HCT116 (cell line): ENCODE measurements at regions not wholly inside any gene's neighbourhood (a gene's known extent, or its start where the extent isn't known, plus 50 kb on each side); places are given as distances from the start of the nearest gene placed in this dataset.

Source experiments
- ATAC-seq: fragments of 200-7000 bp; cut with Tn5 transposase; 2 replicates; pipeline ENCODE4 v1.9.1; 2020; ENCODE audit warnings: mild to moderate bottlenecking, moderate library complexity
- BruUV-seq: library from RNA; stranded (reverse); fragments of 400-500 nt; replicated peaks from 2 replicates; lab custom pipeline; 2021; lab: Mats Ljungman, UMichigan
- CTCF ChIA-PET: fragments of 300-600 bp; sonication (Branson Sonifier 250); formaldehyde crosslinking; loops from one replicate; lab custom pipeline; 2021; ENCODE audit warnings: antibody characterized with exemption; lab: Charles Lee
- POLR2A ChIA-PET: fragments of 300-600, 350-600 bp; sonication (Branson Sonifier 250); formaldehyde crosslinking; loops from one replicate; lab custom pipeline; 2021; ENCODE audit warnings: antibody characterized with exemption; lab: Charles Lee
- RAD21 ChIA-PET, 2 experiments: fragments of 300-600 bp; sonication (Branson Sonifier 250); formaldehyde crosslinking; loops; one replicate each; lab custom pipeline; 2023; ENCODE audit warnings: low total read pairs in 2 of 2; ENCODE audit not compliant: uncharacterized antibody in 2 of 2, unreplicated experiment in 2 of 2, low non-redundant PET in 1 of 2; lab: Charles Lee
- DNase-seq: peaks from one replicate; pipeline ENCODE4 v3.0.0-alpha.2; 2010; ENCODE audit warnings: low read depth, low spot score
- H2AFZ ChIP-seq: fragments of 200-600 bp; shearing (Covaris generic), sonication (generic); 2 replicates; pipeline ENCODE4 v1.6.1; 2017; ENCODE audit warnings: low read depth, mixed run types, mixed read lengths, antibody characterized with exemption, low read length; ENCODE audit not compliant: poor library complexity, severe bottlenecking
- H3K27ac ChIP-seq: 2 replicates; pipeline ENCODE4 v1.5.1; 2012; ENCODE audit warnings: low read depth, low read length
- H3K27me3 ChIP-seq: fragments of 200-600 bp; sonication (generic); 2 replicates; pipeline ENCODE4 v1.6.1; 2016; ENCODE audit warnings: mixed run types, low read length, mixed read lengths; ENCODE audit not compliant: insufficient read depth
- H3K36me3 ChIP-seq, 2 experiments: fragments of 200-500 bp in 1 of 2; fragments of 200-600 bp in 1 of 2; sonication (Bioruptor generic) in 1 of 2; sonication (generic) in 1 of 2; 2 replicates each; pipeline versions ENCODE4 v1.5.1 to v1.6.1; 2014 to 2016; ENCODE audit warnings: low read length in 2 of 2, inconsistent platforms in 1 of 2, mixed read lengths in 1 of 2, mixed run types in 1 of 2; ENCODE audit not compliant: insufficient read depth in 2 of 2, control insufficient read depth in 1 of 2
- H3K4me1 ChIP-seq, 2 experiments: fragments of 200-600 bp in 1 of 2; sonication (generic) in 1 of 2; 2 replicates each; pipeline versions ENCODE4 v1.5.1 to v1.6.1; 2012 to 2017; ENCODE audit warnings: low read length in 2 of 2, inconsistent platforms in 1 of 2, mild to moderate bottlenecking in 1 of 2, mixed read lengths in 1 of 2, mixed run types in 1 of 2, moderate library complexity in 1 of 2; ENCODE audit not compliant: insufficient read depth in 2 of 2, control insufficient read depth in 1 of 2
- H3K4me2 ChIP-seq: fragments of 200-600 bp; sonication (generic); 2 replicates; pipeline ENCODE4 v1.6.1; 2017; ENCODE audit warnings: mixed run types, low read length, mixed read lengths
- H3K4me3 ChIP-seq, 2 experiments: fragments of 200-600 bp in 1 of 2; sonication (generic) in 1 of 2; replicated peaks in 1 of 2; 2 replicates each; pipeline ENCODE4 v1.5.1; 2011 to 2016; ENCODE audit warnings: low read length in 2 of 2, control low read depth in 1 of 2, low read depth in 1 of 2, mild to moderate bottlenecking in 1 of 2, mixed read lengths in 1 of 2, mixed run types in 1 of 2
- H3K79me2 ChIP-seq: fragments of 200-600 bp; sonication (generic); 2 replicates; pipeline ENCODE4 v1.6.1; 2017; ENCODE audit warnings: mild to moderate bottlenecking, mixed run types, low read length, moderate library complexity, mixed read lengths; ENCODE audit not compliant: insufficient read depth
- H3K9ac ChIP-seq: fragments of 200-600 bp; sonication (generic); 2 replicates; pipeline ENCODE4 v1.6.1; 2016; ENCODE audit warnings: low read length, mixed read lengths
- H3K9me2 ChIP-seq: fragments of 200-600 bp; sonication (generic), shearing (Covaris generic); 2 replicates; pipeline ENCODE4 v1.6.1; 2017; ENCODE audit warnings: mixed run types, mild to moderate bottlenecking, moderate library complexity; ENCODE audit not compliant: insufficient read depth
- H3K9me3 ChIP-seq, 2 experiments: fragments of 200-500 bp in 1 of 2; fragments of 200-600 bp in 1 of 2; sonication (Bioruptor generic) in 1 of 2; sonication (generic) in 1 of 2; 2 replicates each; pipeline ENCODE4 v1.6.1; 2014 to 2017; ENCODE audit warnings: low read length in 2 of 2, mixed read lengths in 2 of 2, inconsistent platforms in 1 of 2, low read depth in 1 of 2, mild to moderate bottlenecking in 1 of 2, mixed run types in 1 of 2, moderate library complexity in 1 of 2; ENCODE audit not compliant: control insufficient read depth in 1 of 2, insufficient read depth in 1 of 2
- H4K20me1 ChIP-seq: fragments of 200-600 bp; sonication (generic), shearing (Covaris generic); 2 replicates; pipeline ENCODE4 v1.6.1; 2017; ENCODE audit warnings: mixed run types, mild to moderate bottlenecking, moderate library complexity; ENCODE audit not compliant: insufficient read depth
- CEBPB ChIP-seq: IDR thresholded peaks from 2 replicates; pipeline ENCODE4 v1.6.1; 2012; ENCODE audit warnings: low read depth
- EGR1 ChIP-seq: IDR thresholded peaks from 2 replicates; pipeline ENCODE4 v1.6.1; 2012; ENCODE audit warnings: low read depth
- EZH2 ChIP-seq: fragments of 200-600 bp; sonication (generic); IDR thresholded peaks from 2 replicates; pipeline ENCODE4 v1.6.1; 2017; ENCODE audit warnings: antibody characterized with exemption, mixed run types
- FOSL1 ChIP-seq: IDR thresholded peaks from 2 replicates; pipeline ENCODE4 v1.6.1; 2012; ENCODE audit warnings: low read depth
- POLR2A ChIP-seq: IDR thresholded peaks from 2 replicates; pipeline ENCODE4 v1.7.0; 2011; ENCODE audit warnings: borderline replicate concordance; ENCODE audit not compliant: insufficient read depth, insufficient read length; ENCODE audit errors: extremely low read depth
- POLR2AphosphoS5 ChIP-seq: IDR thresholded peaks from 2 replicates; pipeline ENCODE4 v1.6.1; 2011; ENCODE audit warnings: mild to moderate bottlenecking, low read depth, low read length, moderate library complexity
- RAD21 ChIP-seq: IDR thresholded peaks from 2 replicates; pipeline ENCODE4 v1.6.1; 2012; ENCODE audit warnings: low read depth, mild to moderate bottlenecking
- SRF ChIP-seq: IDR thresholded peaks from 2 replicates; pipeline ENCODE4 v1.6.1; 2012; ENCODE audit warnings: low read depth
- YY1 ChIP-seq: IDR thresholded peaks from 2 replicates; pipeline ENCODE4 v1.6.1; 2011; ENCODE audit warnings: low read length, low read depth, moderate library complexity, mild to moderate bottlenecking; ENCODE audit not compliant: insufficient replicate concordance; ENCODE audit errors: extremely low read depth
- ZFX ChIP-seq: fragments of 450-650 bp; IDR thresholded peaks from 2 replicates; pipeline ENCODE4 v1.6.1; 2017
- intact Hi-C: fragments of 100-400 bp; cut with micrococcal nuclease; formaldehyde crosslinking; loops from 2 replicates; pipeline ENCODE4 v1.10.0; 2022
- TF ChIP-seq, protein P1 (sequence below): IDR thresholded peaks from 2 replicates; pipeline ENCODE4 v1.6.1; 2011; ENCODE audit warnings: mild to moderate bottlenecking, low read length, moderate library complexity; ENCODE audit not compliant: insufficient replicate concordance; ENCODE audit errors: extremely low read depth
- TF ChIP-seq, protein P2 (sequence below): IDR thresholded peaks from 2 replicates; pipeline ENCODE4 v1.6.1; 2012

DNA sequence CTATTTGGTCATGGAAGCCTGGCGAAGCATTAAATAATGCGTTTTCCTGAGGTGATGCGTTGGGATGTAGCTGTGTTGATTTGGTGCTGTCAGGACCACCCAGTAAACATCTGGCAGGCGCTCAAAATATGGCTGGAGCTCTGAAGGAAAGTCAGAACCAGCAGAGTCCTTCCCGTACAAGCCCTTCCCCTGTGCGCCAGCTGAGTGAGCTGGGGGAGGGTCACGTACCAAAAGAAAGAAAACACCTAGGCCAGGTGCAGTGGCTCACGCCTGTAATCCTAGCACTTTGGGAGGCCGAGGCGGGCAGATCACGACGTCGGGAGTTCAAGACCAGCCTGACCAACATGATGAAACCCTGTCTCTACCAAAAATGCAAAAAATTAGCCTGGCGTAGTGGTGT, 55.6 kb upstream of the CECR2 start:
- H3K27me3 ChIP-seq: no peaks in the 10 kb centered on the region
- no peak for TF ChIP-seq POLR2AphosphoS5
- no peak for TF ChIP-seq YY1
- TF ChIP-seq, protein P1, sequence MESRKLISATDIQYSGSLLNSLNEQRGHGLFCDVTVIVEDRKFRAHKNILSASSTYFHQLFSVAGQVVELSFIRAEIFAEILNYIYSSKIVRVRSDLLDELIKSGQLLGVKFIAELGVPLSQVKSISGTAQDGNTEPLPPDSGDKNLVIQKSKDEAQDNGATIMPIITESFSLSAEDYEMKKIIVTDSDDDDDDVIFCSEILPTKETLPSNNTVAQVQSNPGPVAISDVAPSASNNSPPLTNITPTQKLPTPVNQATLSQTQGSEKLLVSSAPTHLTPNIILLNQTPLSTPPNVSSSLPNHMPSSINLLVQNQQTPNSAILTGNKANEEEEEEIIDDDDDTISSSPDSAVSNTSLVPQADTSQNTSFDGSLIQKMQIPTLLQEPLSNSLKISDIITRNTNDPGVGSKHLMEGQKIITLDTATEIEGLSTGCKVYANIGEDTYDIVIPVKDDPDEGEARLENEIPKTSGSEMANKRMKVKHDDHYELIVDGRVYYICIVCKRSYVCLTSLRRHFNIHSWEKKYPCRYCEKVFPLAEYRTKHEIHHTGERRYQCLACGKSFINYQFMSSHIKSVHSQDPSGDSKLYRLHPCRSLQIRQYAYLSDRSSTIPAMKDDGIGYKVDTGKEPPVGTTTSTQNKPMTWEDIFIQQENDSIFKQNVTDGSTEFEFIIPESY: no peak
- TF ChIP-seq POLR2A: no peak
- TF ChIP-seq ZFX: no peak
- TF ChIP-seq FOSL1: no peak
- TF ChIP-seq SRF: no peak
- no peak for TF ChIP-seq CEBPB
- no peak for TF ChIP-seq EGR1
- TF ChIP-seq, protein P2, sequence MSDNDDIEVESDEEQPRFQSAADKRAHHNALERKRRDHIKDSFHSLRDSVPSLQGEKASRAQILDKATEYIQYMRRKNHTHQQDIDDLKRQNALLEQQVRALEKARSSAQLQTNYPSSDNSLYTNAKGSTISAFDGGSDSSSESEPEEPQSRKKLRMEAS: no peak
- TF ChIP-seq EZH2: no peak
- TF ChIP-seq RAD21: no peak
- TF ChIP-seq, all 23 proteins: peak for 0
- H2AFZ ChIP-seq: no peak overlapping the region
- H3K4me1 ChIP-seq: no peaks in the 10 kb centered on the region
- ChIA-PET POLR2A (no interaction called here), RAD21 (no interaction called here), CTCF (no interaction called here)
- no peak overlapping the region for H3K4me3 ChIP-seq
- no peaks in the 10 kb centered on the region for H3K9me3 ChIP-seq
- BruUV-seq: no TSS peak
- H3K9ac ChIP-seq: no peak overlapping the region
- no peak overlapping the region for H3K4me2 ChIP-seq
- intact Hi-C loops: no loop called here
- no peaks in the 10 kb centered on the region for H3K9me2 ChIP-seq
- H3K79me2 ChIP-seq: no peaks in the 10 kb centered on the region
- no peaks in the 10 kb centered on the region for H4K20me1 ChIP-seq
- H3K36me3 ChIP-seq: no peaks in the 10 kb centered on the region
- DNase-seq (no peak), ATAC-seq (no peak)
- no peak overlapping the region for H3K27ac ChIP-seq
